Fibroblast of villous mesenchyme (primary cell): ENCODE measurements at regions not wholly inside any gene's neighbourhood (a gene's known extent, or its start where the extent isn't known, plus 50 kb on each side); places are given as distances from the start of the nearest gene placed in this dataset.
"Not testable (repeated sequence)": the region's sequence is repeated elsewhere in the genome, so short reads cannot be mapped to it uniquely, and the experiment has no call there.

Experiments
- DNase-seq: peaks from one replicate; pipeline ENCODE4 v3.0.0-alpha.2; 2010; ENCODE audit warnings: low read depth
- H3K4me3 ChIP-seq: 2 replicates; pipeline ENCODE4 v1.5.1; 2011; ENCODE audit warnings: low read depth, mild to moderate bottlenecking, low read length
- TF ChIP-seq, protein P1 (sequence below): IDR thresholded peaks from 2 replicates; pipeline ENCODE4 v1.5.1; 2012; ENCODE audit warnings: low read depth, mild to moderate bottlenecking, low read length; ENCODE audit not compliant: insufficient read depth

DNA sequence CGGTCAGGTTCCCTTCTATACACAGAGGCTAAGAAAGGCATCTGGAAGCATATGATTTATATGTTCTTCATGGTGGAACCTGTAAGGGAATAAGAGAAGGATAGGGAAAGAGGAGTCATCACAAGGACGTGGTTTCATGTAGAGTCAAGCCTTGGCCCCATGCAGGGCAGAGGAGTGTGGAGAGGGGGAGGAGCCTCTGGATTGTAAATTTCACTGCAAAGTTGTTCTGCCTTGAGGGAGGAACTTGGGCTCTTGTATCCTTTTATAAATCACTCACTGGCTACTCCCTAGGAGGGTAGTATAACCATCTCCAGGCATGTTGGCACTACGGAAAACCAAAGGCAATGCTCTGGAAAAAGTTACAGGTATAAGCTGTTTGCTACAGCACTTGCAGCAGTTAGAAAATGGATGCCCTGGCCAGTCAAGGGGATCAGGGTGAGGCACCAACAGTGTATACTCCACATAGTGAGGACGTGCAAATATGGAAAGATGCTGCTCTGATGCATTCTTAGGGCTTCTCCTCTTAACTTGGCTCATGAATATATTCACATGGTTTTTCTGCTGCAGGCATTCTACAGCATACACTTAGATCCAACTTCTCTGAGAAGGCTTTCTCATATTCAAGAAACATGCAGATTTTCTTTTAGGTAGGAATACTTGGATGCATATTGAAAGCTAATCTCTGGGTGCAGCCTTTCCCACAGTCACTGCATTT, 60.3 kb upstream of the ZNF81 start:
- H3K4me3 ChIP-seq: no peak overlapping the region
- no peak for DNase-seq
- TF ChIP-seq, protein P1, sequence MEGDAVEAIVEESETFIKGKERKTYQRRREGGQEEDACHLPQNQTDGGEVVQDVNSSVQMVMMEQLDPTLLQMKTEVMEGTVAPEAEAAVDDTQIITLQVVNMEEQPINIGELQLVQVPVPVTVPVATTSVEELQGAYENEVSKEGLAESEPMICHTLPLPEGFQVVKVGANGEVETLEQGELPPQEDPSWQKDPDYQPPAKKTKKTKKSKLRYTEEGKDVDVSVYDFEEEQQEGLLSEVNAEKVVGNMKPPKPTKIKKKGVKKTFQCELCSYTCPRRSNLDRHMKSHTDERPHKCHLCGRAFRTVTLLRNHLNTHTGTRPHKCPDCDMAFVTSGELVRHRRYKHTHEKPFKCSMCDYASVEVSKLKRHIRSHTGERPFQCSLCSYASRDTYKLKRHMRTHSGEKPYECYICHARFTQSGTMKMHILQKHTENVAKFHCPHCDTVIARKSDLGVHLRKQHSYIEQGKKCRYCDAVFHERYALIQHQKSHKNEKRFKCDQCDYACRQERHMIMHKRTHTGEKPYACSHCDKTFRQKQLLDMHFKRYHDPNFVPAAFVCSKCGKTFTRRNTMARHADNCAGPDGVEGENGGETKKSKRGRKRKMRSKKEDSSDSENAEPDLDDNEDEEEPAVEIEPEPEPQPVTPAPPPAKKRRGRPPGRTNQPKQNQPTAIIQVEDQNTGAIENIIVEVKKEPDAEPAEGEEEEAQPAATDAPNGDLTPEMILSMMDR: no peak

DNA sequence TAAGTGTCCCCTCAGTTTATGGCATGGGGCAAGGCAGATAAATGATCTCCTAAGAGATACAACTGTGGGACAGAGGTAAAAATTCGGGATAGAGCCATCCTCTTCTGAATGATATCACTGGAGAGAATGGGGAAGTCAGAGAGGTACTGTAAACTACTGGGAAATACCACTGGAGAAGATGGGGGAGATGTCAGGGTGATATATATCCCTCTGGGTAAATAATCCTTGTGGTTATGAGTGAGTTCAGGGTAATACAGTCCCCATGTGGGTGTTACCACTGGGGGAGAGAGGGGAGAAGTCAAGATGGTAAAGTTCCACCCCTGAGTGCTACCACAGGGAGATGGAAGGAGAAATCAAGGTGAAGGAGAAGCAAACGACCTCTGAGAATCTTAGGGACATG, 63.9 kb upstream of the ZNF81 start:
- TF ChIP-seq, protein P1: no peak
- no peak overlapping the region for H3K4me3 ChIP-seq
- DNase-seq: peak; percentile 6

DNA sequence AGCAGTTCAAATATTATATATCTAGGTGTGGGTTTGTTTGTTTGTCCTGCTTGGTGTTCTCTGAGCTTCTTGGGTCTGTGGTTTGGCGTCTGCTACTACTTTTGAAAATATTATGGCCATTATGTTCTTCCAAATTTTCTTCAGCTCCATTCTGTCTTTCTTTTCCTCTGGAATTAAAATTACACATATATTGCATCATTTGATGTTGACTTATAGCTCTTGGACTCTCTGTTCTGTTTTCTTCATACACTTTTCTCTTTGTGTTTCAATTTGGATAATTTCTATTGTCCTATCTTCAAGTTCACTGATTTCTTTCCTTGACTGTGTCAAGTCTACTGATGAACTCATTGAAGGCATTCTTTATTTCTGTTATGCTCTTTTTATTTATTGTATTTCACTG, 65.2 kb upstream of the ZNF81 start:
- TF ChIP-seq, protein P1: no peak
- no peak for DNase-seq
- no peak overlapping the region for H3K4me3 ChIP-seq

DNA sequence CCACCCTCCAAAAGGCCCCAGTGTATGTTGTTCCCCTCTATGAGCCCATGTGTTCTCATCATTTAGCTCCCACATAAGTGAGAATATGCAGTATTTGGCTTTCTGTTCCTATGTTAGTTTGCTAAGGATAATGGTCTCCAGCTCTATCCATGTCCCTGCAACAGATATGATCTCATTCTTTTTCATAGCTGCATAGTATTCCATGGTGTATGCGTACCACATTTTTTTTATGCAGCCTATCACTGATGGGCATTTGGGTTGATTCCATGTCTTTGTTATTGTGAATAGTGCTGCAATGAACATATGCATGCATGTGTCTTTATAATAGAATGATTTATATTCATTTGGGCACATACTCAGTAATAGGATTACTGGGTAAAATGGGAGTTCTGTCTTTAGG, 73.9 kb upstream of the ZNF81 start:
- DNase-seq, H3K4me3 ChIP-seq: not testable (repeated sequence)

DNA sequence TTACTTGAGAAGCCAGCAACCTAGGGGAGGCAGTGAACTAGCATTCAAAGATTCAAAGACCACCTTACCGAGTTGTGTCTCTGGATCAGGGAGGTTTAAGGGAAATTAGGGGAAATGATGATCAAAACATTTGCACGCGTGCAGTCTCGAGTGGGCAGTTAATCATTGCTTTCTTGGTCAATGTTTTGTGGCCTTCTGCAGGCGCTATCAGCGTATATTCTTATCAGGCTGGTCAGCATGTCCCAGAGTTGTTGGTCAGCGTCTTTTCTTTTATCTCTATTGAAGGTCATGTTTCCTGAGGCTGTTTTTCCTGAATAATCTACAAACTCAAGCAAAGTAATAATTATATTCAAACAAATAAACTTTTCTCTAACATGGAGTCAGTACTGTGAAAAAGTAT, 84.0 kb upstream of the ZNF81 start:
- no peak for DNase-seq

DNA sequence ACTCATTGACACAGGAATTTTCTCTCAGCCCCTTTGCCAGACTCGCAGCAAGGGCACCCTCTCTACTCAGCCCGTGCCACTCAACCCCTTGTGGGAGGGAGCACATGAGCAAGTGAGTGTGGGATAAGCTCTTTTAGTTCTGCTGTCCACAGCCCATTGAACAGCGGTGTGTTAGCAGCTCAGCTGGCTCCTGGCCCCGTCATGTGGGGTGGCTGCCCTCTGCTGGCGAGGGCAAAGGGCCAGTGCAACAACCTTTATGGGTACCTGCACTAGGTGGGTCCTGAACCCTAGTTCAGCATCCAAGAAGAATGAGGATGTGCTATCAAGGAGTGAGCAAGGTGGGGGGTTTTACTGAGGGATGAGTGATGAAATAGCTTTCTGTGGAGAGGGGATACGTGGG, 85.0 kb upstream of the ZNF81 start:
- DNase-seq: peak; percentile 19
- TF ChIP-seq, protein P1: peak; percentile 41
- H3K4me3 ChIP-seq: no peak overlapping the region

More for the DNA sequence above, 84.0 kb upstream of the ZNF81 start:
- TF ChIP-seq, protein P1: no peak
- H3K4me3 ChIP-seq: no peak overlapping the region

DNA sequence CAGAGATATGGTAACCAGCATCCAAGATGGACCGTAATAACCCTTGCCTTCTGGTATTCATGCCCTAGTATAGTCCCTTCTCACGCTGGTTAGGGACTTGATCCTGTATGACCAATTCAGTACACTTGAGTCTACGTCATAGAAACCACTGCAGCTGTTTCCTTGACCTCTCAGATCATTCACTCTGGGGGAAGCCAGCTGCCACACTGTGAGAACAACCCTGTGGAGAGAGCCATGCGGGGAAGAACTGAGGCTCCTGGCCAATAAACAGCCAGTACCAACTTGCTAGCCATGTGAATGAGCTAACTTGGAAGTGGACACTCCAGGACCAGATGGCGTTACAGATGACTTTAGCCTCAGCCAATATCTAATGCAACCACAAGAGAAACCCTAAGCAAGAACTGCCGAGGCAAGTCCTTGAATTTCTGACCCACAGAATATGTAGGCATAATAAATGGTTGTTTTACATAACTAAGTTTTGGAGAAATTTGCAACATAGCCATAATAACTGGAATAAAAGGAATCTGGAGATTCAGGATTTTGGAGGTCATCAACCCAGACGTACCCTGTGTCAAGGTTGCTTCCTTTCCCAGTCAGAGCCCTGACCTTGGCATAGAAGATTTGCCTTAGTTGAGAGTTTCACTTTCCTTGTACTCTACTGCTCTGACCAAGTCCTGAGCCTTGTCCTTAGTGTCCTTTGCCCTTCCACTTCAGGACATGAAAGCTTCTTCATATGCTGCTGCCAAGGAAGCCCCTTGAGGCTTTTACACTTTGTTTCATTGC, 87.3 kb upstream of the ZNF81 start:
- TF ChIP-seq, protein P1: no peak
- peak; percentile 64 for DNase-seq
- H3K4me3 ChIP-seq: no peak overlapping the region
